Daoy (cell line): ENCODE measurements at regions not wholly inside any gene's neighbourhood (a gene's known extent, or its start where the extent isn't known, plus 50 kb on each side); places are given as distances from the start of the nearest gene placed in this dataset.

Experiments used
- DNase-seq: peaks from one replicate; pipeline ENCODE4 v3.0.0-alpha.2; 2015; ENCODE audit warnings: low read depth

GRCh38 chr2:168338803-168339437 lies 91.5 kb upstream of the STK39 start:
- DNase-seq, result no peak

- no peak for DNase-seq
Measured at GRCh38 chr2:168340931-168341330, 93.5 kb upstream of the STK39 start.

GRCh38 chr2:168343586-168343985 lies 96.2 kb upstream of the STK39 start:
- DNase-seq, result peak; percentile 50

- DNase-seq, result no peak
Measured at GRCh38 chr2:168344706-168345105, 97.3 kb upstream of the STK39 start.

GRCh38 chr2:168345601-168346000 lies 98.2 kb upstream of the STK39 start:
- DNase-seq, result no peak

GRCh38 chr2:168346725-168347477 lies 99.5 kb upstream of the STK39 start:
- peak; percentile 62 for DNase-seq

- peak; percentile 40 for DNase-seq
Measured at GRCh38 chr2:168348076-168348475, 100.7 kb upstream of the STK39 start.

- DNase-seq, result no peak
Measured at GRCh38 chr2:168350380-168350779, 103.0 kb upstream of the STK39 start.

GRCh38 chr2:168353251-168353650 lies 102.8 kb upstream of the CERS6 start:
- DNase-seq, result no peak

GRCh38 chr2:168354499-168354898 lies 101.6 kb upstream of the CERS6 start:
- DNase-seq, result no peak

- no peak for DNase-seq
Measured at GRCh38 chr2:168355121-168355520, 101.0 kb upstream of the CERS6 start.

- DNase-seq, result no peak
Measured at GRCh38 chr2:168355779-168356476, 100.1 kb upstream of the CERS6 start.

- DNase-seq, result no peak
Measured at GRCh38 chr2:168356477-168356835, 99.6 kb upstream of the CERS6 start.

GRCh38 chr2:168357797-168358472 lies 98.1 kb upstream of the CERS6 start:
- no peak for DNase-seq

GRCh38 chr2:168359082-168359481 lies 97.0 kb upstream of the CERS6 start:
- DNase-seq, result no peak

- DNase-seq, result no peak
Measured at GRCh38 chr2:168363347-168364092, 92.6 kb upstream of the CERS6 start.

- DNase-seq, result no peak
Measured at GRCh38 chr2:168365094-168365621, 90.9 kb upstream of the CERS6 start.

- no peak for DNase-seq
Measured at GRCh38 chr2:168369031-168369430, 87.0 kb upstream of the CERS6 start.

- no peak for DNase-seq
Measured at GRCh38 chr2:168371273-168372019, 84.6 kb upstream of the CERS6 start.

GRCh38 chr2:168373468-168373867 lies 82.6 kb upstream of the CERS6 start:
- no peak for DNase-seq
